Ovary (tissue), 3 donors: ENCODE measurements at regions not wholly inside any gene's neighbourhood (a gene's known extent, or its start where the extent isn't known, plus 50 kb on each side); places are given as distances from the start of the nearest gene placed in this dataset.

ENCODE experiments used
- CTCF ChIP-seq, 3 donors: fragments of 450-650 bp in 2 of 3; fragments of 200-600 bp in 1 of 3; IDR thresholded peaks; one replicate each; pipeline versions ENCODE4 v1.5.1 to v1.8.0; 2016 to 2022; ENCODE audit warnings: antibody characterized with exemption in 3 of 3, mild to moderate bottlenecking in 1 of 3
- EP300 ChIP-seq: sonication (generic); formaldehyde crosslinking; IDR thresholded peaks from one replicate; pipeline ENCODE4 v1.6.1; 2017; ENCODE audit warnings: antibody characterized with exemption
- POLR2A ChIP-seq: fragments of 450-650 bp; IDR thresholded peaks from one replicate; pipeline ENCODE4 v1.6.1; 2017; ENCODE audit warnings: antibody characterized with exemption, mild to moderate bottlenecking, moderate library complexity
- donor health status: DM: no; HTN: no; CAD: no.

- no peak for TF ChIP-seq POLR2A
- no peak for TF ChIP-seq CTCF (IDR thresholded peaks at IDR 0.05)
- TF ChIP-seq EP300 = no peak
Observed at GRCh38 chr4:81690871-81691270, 219.2 kb upstream of the RASGEF1B start.
